Panc1 (cell line): ENCODE measurements at regions not wholly inside any gene's neighbourhood (a gene's known extent, or its start where the extent isn't known, plus 50 kb on each side); places are given as distances from the start of the nearest gene placed in this dataset.

Source experiments
- POLR2AphosphoS5 ChIP-seq: IDR thresholded peaks from 2 replicates; pipeline ENCODE4 v1.6.1; 2012; ENCODE audit warnings: mild to moderate bottlenecking, low read depth, low read length, moderate library complexity
- TF ChIP-seq, protein P1 (sequence below): fragments of 450-650 bp; IDR thresholded peaks from 2 replicates; pipeline ENCODE4 v1.5.1; 2017; ENCODE audit warnings: mild to moderate bottlenecking
- TF ChIP-seq, protein P2 (sequence below), 2 experiments: IDR thresholded peaks; 2 replicates each; pipeline ENCODE4 v1.6.1; 2011 to 2012; ENCODE audit warnings: low read depth in 2 of 2, control low read depth in 1 of 2, low read length in 1 of 2, mild to moderate bottlenecking in 1 of 2, moderate library complexity in 1 of 2; ENCODE audit not compliant: insufficient read depth in 1 of 2

DNA sequence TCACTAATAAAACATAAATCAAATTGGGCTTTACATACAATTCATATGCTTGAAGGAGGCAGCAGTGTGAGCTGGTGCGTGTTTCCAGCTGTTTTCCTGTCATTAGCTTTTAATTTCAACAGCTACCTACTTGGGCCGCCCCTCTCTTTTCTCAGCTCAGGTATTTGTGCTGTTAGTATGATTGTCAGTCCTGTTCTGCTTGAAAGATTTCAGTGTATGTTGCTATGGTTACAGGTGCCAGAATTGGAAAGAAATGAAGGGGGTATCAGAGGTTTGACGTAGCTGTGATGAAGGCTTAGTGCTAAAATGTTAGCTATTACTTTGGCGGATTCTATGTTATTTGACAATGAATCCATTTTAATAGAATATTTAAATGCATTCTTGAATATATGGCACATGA lies 440.3 kb downstream of the ZIC3 start:
- TF ChIP-seq, protein P1, sequence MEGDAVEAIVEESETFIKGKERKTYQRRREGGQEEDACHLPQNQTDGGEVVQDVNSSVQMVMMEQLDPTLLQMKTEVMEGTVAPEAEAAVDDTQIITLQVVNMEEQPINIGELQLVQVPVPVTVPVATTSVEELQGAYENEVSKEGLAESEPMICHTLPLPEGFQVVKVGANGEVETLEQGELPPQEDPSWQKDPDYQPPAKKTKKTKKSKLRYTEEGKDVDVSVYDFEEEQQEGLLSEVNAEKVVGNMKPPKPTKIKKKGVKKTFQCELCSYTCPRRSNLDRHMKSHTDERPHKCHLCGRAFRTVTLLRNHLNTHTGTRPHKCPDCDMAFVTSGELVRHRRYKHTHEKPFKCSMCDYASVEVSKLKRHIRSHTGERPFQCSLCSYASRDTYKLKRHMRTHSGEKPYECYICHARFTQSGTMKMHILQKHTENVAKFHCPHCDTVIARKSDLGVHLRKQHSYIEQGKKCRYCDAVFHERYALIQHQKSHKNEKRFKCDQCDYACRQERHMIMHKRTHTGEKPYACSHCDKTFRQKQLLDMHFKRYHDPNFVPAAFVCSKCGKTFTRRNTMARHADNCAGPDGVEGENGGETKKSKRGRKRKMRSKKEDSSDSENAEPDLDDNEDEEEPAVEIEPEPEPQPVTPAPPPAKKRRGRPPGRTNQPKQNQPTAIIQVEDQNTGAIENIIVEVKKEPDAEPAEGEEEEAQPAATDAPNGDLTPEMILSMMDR, result no peak
- TF ChIP-seq, protein P2, sequence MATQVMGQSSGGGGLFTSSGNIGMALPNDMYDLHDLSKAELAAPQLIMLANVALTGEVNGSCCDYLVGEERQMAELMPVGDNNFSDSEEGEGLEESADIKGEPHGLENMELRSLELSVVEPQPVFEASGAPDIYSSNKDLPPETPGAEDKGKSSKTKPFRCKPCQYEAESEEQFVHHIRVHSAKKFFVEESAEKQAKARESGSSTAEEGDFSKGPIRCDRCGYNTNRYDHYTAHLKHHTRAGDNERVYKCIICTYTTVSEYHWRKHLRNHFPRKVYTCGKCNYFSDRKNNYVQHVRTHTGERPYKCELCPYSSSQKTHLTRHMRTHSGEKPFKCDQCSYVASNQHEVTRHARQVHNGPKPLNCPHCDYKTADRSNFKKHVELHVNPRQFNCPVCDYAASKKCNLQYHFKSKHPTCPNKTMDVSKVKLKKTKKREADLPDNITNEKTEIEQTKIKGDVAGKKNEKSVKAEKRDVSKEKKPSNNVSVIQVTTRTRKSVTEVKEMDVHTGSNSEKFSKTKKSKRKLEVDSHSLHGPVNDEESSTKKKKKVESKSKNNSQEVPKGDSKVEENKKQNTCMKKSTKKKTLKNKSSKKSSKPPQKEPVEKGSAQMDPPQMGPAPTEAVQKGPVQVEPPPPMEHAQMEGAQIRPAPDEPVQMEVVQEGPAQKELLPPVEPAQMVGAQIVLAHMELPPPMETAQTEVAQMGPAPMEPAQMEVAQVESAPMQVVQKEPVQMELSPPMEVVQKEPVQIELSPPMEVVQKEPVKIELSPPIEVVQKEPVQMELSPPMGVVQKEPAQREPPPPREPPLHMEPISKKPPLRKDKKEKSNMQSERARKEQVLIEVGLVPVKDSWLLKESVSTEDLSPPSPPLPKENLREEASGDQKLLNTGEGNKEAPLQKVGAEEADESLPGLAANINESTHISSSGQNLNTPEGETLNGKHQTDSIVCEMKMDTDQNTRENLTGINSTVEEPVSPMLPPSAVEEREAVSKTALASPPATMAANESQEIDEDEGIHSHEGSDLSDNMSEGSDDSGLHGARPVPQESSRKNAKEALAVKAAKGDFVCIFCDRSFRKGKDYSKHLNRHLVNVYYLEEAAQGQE (IDR thresholded peaks at IDR 0.05; ENCODE audit: insufficient read depth in 1 of 2, low read depth in 2 of 2, low read length in 1 of 2), result no peak
- TF ChIP-seq POLR2AphosphoS5, result no peak
